ENCODE measurements at regions not wholly inside any gene's neighbourhood (a gene's known extent, or its start where the extent isn't known, plus 50 kb on each side); places are given as distances from the start of the nearest gene placed in this dataset.
"Not testable (repeated sequence)": the region's sequence is repeated elsewhere in the genome, so short reads cannot be mapped to it uniquely, and the experiment has no call there.

- H3K4me1 ChIP-seq: no peaks in the 10 kb centered on the region
- 76% methylated on average over 3 of the region's 5 CpGs for WGBS
- H3K27ac ChIP-seq: no peak overlapping the region
- no peaks in the 10 kb centered on the region for H3K9me3 ChIP-seq
- no peaks in the 10 kb centered on the region for H3K27me3 ChIP-seq
- DNase-seq (ENCODE audit: low spot score in 2 of 2): no peak
- H3K4me3 ChIP-seq: no peak overlapping the region
- TF ChIP-seq POLR2A (IDR thresholded peaks at IDR 0.05) (no peak), EP300 (IDR thresholded peaks at IDR 0.05) (no peak), POLR2AphosphoS5 (IDR thresholded peaks at IDR 0.05) (no peak)
- TF ChIP-seq, protein P1, sequence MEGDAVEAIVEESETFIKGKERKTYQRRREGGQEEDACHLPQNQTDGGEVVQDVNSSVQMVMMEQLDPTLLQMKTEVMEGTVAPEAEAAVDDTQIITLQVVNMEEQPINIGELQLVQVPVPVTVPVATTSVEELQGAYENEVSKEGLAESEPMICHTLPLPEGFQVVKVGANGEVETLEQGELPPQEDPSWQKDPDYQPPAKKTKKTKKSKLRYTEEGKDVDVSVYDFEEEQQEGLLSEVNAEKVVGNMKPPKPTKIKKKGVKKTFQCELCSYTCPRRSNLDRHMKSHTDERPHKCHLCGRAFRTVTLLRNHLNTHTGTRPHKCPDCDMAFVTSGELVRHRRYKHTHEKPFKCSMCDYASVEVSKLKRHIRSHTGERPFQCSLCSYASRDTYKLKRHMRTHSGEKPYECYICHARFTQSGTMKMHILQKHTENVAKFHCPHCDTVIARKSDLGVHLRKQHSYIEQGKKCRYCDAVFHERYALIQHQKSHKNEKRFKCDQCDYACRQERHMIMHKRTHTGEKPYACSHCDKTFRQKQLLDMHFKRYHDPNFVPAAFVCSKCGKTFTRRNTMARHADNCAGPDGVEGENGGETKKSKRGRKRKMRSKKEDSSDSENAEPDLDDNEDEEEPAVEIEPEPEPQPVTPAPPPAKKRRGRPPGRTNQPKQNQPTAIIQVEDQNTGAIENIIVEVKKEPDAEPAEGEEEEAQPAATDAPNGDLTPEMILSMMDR (IDR thresholded peaks at IDR 0.05): no peak
- no peaks in the 10 kb centered on the region for H3K36me3 ChIP-seq
Observed at GRCh38 chr2:226087505-226088365, 688.2 kb downstream of the NYAP2 start.

- DNase-seq (ENCODE audit: low spot score in 2 of 2): no peak
- Histone ChIP-seq H3K4me1 (no peaks in the 10 kb centered on the region), H3K27me3 (no peaks in the 10 kb centered on the region)
Observed at GRCh38 chr2:226087051-226087450, 687.5 kb downstream of the NYAP2 start.

DNA sequence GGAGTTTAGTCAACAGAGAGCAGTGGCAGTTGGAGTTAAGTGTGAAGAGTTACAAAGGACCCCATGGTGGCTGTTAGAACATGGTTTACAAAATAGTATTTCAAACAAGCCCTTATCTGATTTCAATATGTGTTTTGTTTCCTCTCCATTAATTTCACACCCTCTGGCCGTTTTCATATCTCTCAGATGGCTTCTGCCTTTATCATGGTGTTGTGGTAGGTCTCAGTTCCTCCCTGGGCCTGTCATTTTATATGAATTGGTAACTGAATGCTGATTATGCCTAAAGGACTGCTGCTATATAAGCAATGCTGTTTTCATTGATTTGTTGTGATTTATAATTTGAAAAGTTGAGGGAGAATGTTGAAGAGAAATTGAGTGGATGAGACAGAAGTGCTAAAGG, 686.7 kb downstream of the NYAP2 start:
- H3K4me1 ChIP-seq: no peaks in the 10 kb centered on the region
- H3K27ac ChIP-seq: no peak overlapping the region
- no peak for TF ChIP-seq EP300 (IDR thresholded peaks at IDR 0.05)
- no peak for TF ChIP-seq POLR2AphosphoS5 (IDR thresholded peaks at IDR 0.05)
- TF ChIP-seq POLR2A (IDR thresholded peaks at IDR 0.05): no peak
- TF ChIP-seq, protein P1 (IDR thresholded peaks at IDR 0.05): no peak
- no peaks in the 10 kb centered on the region for H3K36me3 ChIP-seq
- H3K4me3 ChIP-seq: no peak overlapping the region
- WGBS: 36% methylated on average over 1 of the region's 1 CpG
- DNase-seq (ENCODE audit: low spot score in 2 of 2): no peak
- no peaks in the 10 kb centered on the region for H3K9me3 ChIP-seq
- no peaks in the 10 kb centered on the region for H3K27me3 ChIP-seq

More at GRCh38 chr2:226087051-226087450, 687.5 kb downstream of the NYAP2 start:
- H3K36me3 ChIP-seq: no peaks in the 10 kb centered on the region
- no peak overlapping the region for H3K4me3 ChIP-seq
- TF ChIP-seq EP300 (IDR thresholded peaks at IDR 0.05) (no peak), POLR2AphosphoS5 (IDR thresholded peaks at IDR 0.05) (no peak), POLR2A (IDR thresholded peaks at IDR 0.05) (no peak)
- TF ChIP-seq, protein P1 (IDR thresholded peaks at IDR 0.05): no peak
- 79% methylated on average over 3 of the region's 3 CpGs for WGBS
- H3K27ac ChIP-seq: no peak overlapping the region
- no peaks in the 10 kb centered on the region for H3K9me3 ChIP-seq

GRCh38 chr2:226085425-226085824, 685.9 kb downstream of the NYAP2 start:
- not testable (repeated sequence) for H3K4me1 ChIP-seq; H3K4me3 ChIP-seq; H3K36me3 ChIP-seq; DNase-seq (ENCODE audit: low spot score in 2 of 2); H3K9me3 ChIP-seq; H3K27ac ChIP-seq; H3K27me3 ChIP-seq

DNA sequence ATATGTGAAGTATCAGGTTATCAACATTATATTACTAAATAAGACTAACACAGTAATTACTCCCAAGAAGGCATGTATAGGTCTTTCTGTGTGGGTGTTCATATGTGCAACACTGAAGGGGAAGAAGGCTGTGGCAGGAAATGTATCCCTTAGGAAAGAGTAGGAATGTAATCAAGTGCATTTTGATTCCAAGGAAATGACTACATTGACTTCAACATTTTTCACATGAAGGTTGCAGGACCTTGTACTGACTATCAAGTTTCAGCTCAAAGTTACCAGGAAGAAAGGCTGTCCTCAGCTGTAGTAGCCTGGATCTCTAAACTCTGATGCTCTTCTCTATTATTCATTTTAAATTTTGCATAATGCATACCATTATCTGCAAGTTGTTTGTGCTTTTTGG, 680.8 kb downstream of the NYAP2 start:
- Histone ChIP-seq H3K9me3 (no peaks in the 10 kb centered on the region), H3K27ac (no peak overlapping the region), H3K27me3 (no peaks in the 10 kb centered on the region), H3K4me1 (peaks cover 4% of the 10 kb centered on the region), H3K36me3 (no peaks in the 10 kb centered on the region), H3K4me3 (no peak overlapping the region)
- DNase-seq (ENCODE audit: low spot score in 2 of 2): no peak
- TF ChIP-seq POLR2AphosphoS5 (IDR thresholded peaks at IDR 0.05) (no peak), EP300 (IDR thresholded peaks at IDR 0.05) (no peak), POLR2A (IDR thresholded peaks at IDR 0.05) (no peak)
- TF ChIP-seq, protein P1 (IDR thresholded peaks at IDR 0.05): no peak
